NCI-H146 (cell line): ENCODE measurements at regions not wholly inside any gene's neighbourhood (a gene's known extent, or its start where the extent isn't known, plus 50 kb on each side); places are given as distances from the start of the nearest gene placed in this dataset.
"Not testable (repeated sequence)": the region's sequence is repeated elsewhere in the genome, so short reads cannot be mapped to it uniquely, and the experiment has no call there.

Source experiments
- DNase-seq: peaks from one replicate; lab custom pipeline; 2025; lab: John Stamatoyannopoulos, UW

- no peak for DNase-seq
These were observed 1354.6 kb upstream of the NRXN1 start for GRCh38 chr2:52386433-52387030.

GRCh38 chr2:52383541-52383940 is 1351.6 kb upstream of the NRXN1 start:
- no peak for DNase-seq

- DNase-seq: no peak
These were observed 1337.2 kb upstream of the NRXN1 start for GRCh38 chr2:52369178-52369577.

- DNase-seq: no peak
These were observed 1336.2 kb upstream of the NRXN1 start for GRCh38 chr2:52368141-52368540.

GRCh38 chr2:52365946-52366345 is 1334.0 kb upstream of the NRXN1 start:
- no peak for DNase-seq

- DNase-seq: no peak
These were observed 1324.6 kb upstream of the NRXN1 start for GRCh38 chr2:52356556-52356955.

- DNase-seq: no peak
These were observed 1315.4 kb upstream of the NRXN1 start for GRCh38 chr2:52347292-52347691.

GRCh38 chr2:52345676-52346075 is 1313.7 kb upstream of the NRXN1 start:
- DNase-seq: no peak

GRCh38 chr2:52345082-52345481 is 1313.2 kb upstream of the NRXN1 start:
- DNase-seq: no peak

- DNase-seq: no peak
These were observed 1311.9 kb upstream of the NRXN1 start for GRCh38 chr2:52343706-52344266.

GRCh38 chr2:52343010-52343409 is 1311.1 kb upstream of the NRXN1 start:
- no peak for DNase-seq

- no peak for DNase-seq
These were observed 1310.5 kb upstream of the NRXN1 start for GRCh38 chr2:52342458-52342857.

- DNase-seq: no peak
These were observed 1309.8 kb upstream of the NRXN1 start for GRCh38 chr2:52341732-52342131.

- DNase-seq: no peak
These were observed 1308.2 kb upstream of the NRXN1 start for GRCh38 chr2:52340171-52340570.

GRCh38 chr2:52337786-52338185 is 1305.9 kb upstream of the NRXN1 start:
- not testable (repeated sequence) for DNase-seq

GRCh38 chr2:52336951-52337350 is 1305.0 kb upstream of the NRXN1 start:
- no peak for DNase-seq

- no peak for DNase-seq
These were observed 1303.8 kb upstream of the NRXN1 start for GRCh38 chr2:52335727-52336126.

GRCh38 chr2:52334185-52334584 is 1302.3 kb upstream of the NRXN1 start:
- DNase-seq: no peak

- no peak for DNase-seq
These were observed 1295.7 kb upstream of the NRXN1 start for GRCh38 chr2:52327641-52328040.

- DNase-seq: no peak
These were observed 1282.3 kb upstream of the NRXN1 start for GRCh38 chr2:52314231-52314630.

GRCh38 chr2:52312486-52312885 is 1280.6 kb upstream of the NRXN1 start:
- no peak for DNase-seq

- no peak for DNase-seq
These were observed 1279.9 kb upstream of the NRXN1 start for GRCh38 chr2:52311862-52312261.

- DNase-seq: no peak
These were observed 1276.2 kb upstream of the NRXN1 start for GRCh38 chr2:52308156-52308555.

- no peak for DNase-seq
These were observed 1262.7 kb upstream of the NRXN1 start for GRCh38 chr2:52294628-52295027.
